ENCODE measurements at regions not wholly inside any gene's neighbourhood (a gene's known extent, or its start where the extent isn't known, plus 50 kb on each side); places are given as distances from the start of the nearest gene placed in this dataset.

DNA sequence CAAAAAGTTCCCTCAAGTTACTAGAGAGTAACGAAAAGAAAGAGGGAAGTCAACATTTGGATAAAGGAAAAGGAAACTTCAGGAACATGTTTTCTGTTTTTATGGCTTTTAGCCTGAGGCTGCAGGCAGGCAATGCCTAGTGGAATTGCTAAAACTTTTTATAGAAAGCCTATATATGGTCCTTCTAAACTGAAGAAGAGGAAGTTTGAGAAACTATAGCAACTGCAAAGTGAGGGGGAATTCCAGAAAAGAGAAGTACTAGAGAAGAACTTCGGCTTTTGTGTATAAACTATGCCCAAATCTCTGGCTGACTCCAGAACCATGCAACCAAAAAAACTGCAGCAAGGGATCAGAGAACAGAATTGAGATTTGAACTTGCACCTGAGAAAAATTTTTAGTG, 74.3 kb upstream of the ARHGAP42 start:
- TF ChIP-seq, protein P1, sequence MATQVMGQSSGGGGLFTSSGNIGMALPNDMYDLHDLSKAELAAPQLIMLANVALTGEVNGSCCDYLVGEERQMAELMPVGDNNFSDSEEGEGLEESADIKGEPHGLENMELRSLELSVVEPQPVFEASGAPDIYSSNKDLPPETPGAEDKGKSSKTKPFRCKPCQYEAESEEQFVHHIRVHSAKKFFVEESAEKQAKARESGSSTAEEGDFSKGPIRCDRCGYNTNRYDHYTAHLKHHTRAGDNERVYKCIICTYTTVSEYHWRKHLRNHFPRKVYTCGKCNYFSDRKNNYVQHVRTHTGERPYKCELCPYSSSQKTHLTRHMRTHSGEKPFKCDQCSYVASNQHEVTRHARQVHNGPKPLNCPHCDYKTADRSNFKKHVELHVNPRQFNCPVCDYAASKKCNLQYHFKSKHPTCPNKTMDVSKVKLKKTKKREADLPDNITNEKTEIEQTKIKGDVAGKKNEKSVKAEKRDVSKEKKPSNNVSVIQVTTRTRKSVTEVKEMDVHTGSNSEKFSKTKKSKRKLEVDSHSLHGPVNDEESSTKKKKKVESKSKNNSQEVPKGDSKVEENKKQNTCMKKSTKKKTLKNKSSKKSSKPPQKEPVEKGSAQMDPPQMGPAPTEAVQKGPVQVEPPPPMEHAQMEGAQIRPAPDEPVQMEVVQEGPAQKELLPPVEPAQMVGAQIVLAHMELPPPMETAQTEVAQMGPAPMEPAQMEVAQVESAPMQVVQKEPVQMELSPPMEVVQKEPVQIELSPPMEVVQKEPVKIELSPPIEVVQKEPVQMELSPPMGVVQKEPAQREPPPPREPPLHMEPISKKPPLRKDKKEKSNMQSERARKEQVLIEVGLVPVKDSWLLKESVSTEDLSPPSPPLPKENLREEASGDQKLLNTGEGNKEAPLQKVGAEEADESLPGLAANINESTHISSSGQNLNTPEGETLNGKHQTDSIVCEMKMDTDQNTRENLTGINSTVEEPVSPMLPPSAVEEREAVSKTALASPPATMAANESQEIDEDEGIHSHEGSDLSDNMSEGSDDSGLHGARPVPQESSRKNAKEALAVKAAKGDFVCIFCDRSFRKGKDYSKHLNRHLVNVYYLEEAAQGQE (IDR thresholded peaks at IDR 0.05; ENCODE audit: insufficient read depth in 1 of 2, low read depth in 2 of 2, low read length in 2 of 2), result no peak
- TF ChIP-seq POLR2AphosphoS5 (IDR thresholded peaks at IDR 0.05; ENCODE audit: low read depth, low read length) (no peak), SIN3A (IDR thresholded peaks at IDR 0.05; ENCODE audit: borderline replicate concordance, insufficient read depth, low read length) (no peak)

Data from PFSK-1 (cell line).